Type B pancreatic cell (in vitro differentiated cells): ENCODE measurements at regions not wholly inside any gene's neighbourhood (a gene's known extent, or its start where the extent isn't known, plus 50 kb on each side); places are given as distances from the start of the nearest gene placed in this dataset.

Source experiments
- DNase-seq: peaks from one replicate; pipeline ENCODE4 v3.0.0; 2021; ENCODE audit warnings: mixed read lengths; ENCODE audit not compliant: unreplicated experiment; ENCODE audit errors: extremely low spot score
- H3K27ac Mint-ChIP-seq: 2 replicates; pipeline ENCODE4 v1.8.0; 2021; ENCODE audit warnings: mild to moderate bottlenecking, mixed read lengths
- H3K27me3 Mint-ChIP-seq: 2 replicates; pipeline ENCODE4 v1.8.0; 2021; ENCODE audit warnings: mixed read lengths
- H3K36me3 Mint-ChIP-seq: 2 replicates; pipeline ENCODE4 v1.8.0; 2021; ENCODE audit warnings: mixed read lengths
- H3K4me1 Mint-ChIP-seq: one replicate; pipeline ENCODE4 v1.8.0; 2021; ENCODE audit warnings: mixed read lengths; ENCODE audit not compliant: unreplicated experiment
- H3K4me3 Mint-ChIP-seq: 2 replicates; pipeline ENCODE4 v1.8.0; 2021; ENCODE audit warnings: mild to moderate bottlenecking, mixed read lengths
- H3K9me3 Mint-ChIP-seq: 2 replicates; pipeline ENCODE4 v1.8.0; 2021; ENCODE audit warnings: mixed read lengths
- TF ChIP-seq, protein P1 (sequence below): fragments of 200-600 bp; sonication (generic); conservative IDR thresholded peaks from 2 replicates; pipeline ENCODE4 v1.5.0; 2021; ENCODE audit warnings: antibody characterized with exemption, mild to moderate bottlenecking

DNA sequence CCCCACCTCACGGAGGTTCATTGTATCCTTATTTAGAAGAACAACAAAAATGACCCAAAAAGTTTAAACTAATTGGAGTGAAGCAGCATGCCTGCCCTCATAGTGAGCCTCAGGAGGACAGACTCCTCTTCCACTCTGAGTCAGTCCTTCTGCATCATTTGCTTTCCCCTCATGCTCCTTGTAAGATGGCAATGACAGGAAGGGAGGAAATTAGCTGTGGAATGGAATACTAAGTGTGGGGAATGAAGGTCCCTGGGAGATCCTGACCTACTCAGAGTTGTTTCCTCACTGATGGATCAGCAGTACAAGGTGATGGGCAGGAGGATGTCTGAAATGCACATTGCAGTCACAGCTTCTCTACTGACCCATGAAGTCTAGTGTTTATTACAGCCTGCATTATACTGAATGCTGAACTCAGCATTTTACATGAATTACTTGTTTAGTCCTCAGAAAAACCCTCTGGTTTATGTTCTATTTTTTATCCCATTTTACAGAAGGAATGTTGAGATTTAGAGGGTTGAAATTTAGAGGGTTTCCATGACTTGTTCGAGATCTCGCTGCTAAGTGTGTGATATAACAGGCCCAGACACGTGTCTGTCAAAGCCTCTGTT, 212.0 kb upstream of the PCSK2 start:
- no peaks in the 10 kb centered on the region for H3K36me3 Mint-ChIP-seq
- no peaks in the 10 kb centered on the region for H3K9me3 Mint-ChIP-seq
- H3K27me3 Mint-ChIP-seq = no peaks in the 10 kb centered on the region
- TF ChIP-seq, protein P1, sequence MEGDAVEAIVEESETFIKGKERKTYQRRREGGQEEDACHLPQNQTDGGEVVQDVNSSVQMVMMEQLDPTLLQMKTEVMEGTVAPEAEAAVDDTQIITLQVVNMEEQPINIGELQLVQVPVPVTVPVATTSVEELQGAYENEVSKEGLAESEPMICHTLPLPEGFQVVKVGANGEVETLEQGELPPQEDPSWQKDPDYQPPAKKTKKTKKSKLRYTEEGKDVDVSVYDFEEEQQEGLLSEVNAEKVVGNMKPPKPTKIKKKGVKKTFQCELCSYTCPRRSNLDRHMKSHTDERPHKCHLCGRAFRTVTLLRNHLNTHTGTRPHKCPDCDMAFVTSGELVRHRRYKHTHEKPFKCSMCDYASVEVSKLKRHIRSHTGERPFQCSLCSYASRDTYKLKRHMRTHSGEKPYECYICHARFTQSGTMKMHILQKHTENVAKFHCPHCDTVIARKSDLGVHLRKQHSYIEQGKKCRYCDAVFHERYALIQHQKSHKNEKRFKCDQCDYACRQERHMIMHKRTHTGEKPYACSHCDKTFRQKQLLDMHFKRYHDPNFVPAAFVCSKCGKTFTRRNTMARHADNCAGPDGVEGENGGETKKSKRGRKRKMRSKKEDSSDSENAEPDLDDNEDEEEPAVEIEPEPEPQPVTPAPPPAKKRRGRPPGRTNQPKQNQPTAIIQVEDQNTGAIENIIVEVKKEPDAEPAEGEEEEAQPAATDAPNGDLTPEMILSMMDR = no peak
- no peak for DNase-seq
- H3K4me1 Mint-ChIP-seq = peaks cover 12% of the 10 kb centered on the region
- H3K4me3 Mint-ChIP-seq = no peak overlapping the region
- H3K27ac Mint-ChIP-seq = no peak overlapping the region

DNA sequence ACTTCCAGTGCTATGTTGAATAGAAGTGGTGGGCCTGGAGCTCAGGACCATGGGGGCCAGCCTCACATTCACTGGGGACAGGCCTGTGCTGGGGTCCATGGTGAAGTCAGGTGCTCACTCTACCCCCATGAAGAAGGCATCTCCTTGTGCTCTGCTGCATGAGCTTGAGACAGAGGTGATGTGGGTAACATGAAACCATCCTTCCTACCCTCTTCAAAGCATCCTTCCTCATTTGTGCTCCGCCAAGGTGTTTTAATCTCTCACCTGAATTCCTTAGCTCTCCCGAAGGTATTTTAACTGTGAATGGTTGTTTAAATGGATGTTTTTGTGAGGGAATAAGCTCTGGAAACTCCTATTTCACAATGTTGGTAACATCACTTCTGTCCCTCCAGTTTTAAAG, 209.6 kb upstream of the PCSK2 start:
- TF ChIP-seq, protein P1 = no peak

DNA sequence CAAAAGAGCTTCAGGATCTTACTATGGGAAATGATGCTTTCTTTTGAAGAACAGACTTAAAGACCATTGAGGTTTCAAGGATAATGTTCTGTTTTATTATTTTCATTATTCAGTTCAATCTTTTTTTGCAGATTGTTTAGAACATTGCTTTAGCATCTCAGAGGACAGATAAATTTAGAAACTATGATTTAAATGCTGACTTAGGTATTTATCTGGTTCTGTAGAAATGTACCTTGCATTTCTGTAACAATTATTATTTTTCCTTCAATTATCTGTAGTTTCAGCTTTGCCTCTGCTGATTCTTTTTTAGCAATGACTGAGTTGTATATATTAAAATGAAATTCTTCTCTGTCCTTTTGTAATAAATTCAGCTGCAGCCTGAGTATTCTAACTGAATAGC, 205.4 kb upstream of the PCSK2 start:
- no peak overlapping the region for H3K4me3 Mint-ChIP-seq
- H3K36me3 Mint-ChIP-seq = no peaks in the 10 kb centered on the region
- peaks cover 2% of the 10 kb centered on the region for H3K9me3 Mint-ChIP-seq
- no peak for DNase-seq
- peaks cover 18% of the 10 kb centered on the region for H3K27me3 Mint-ChIP-seq
- TF ChIP-seq, protein P1 = no peak
- no peak overlapping the region for H3K27ac Mint-ChIP-seq
- H3K4me1 Mint-ChIP-seq = peaks cover 18% of the 10 kb centered on the region

More for the DNA sequence above, 209.6 kb upstream of the PCSK2 start:
- H3K4me3 Mint-ChIP-seq = no peak overlapping the region
- peaks cover 10% of the 10 kb centered on the region for H3K27me3 Mint-ChIP-seq
- H3K4me1 Mint-ChIP-seq = no peaks in the 10 kb centered on the region
- H3K9me3 Mint-ChIP-seq = no peaks in the 10 kb centered on the region
- H3K36me3 Mint-ChIP-seq = no peaks in the 10 kb centered on the region
- DNase-seq = no peak
- no peak overlapping the region for H3K27ac Mint-ChIP-seq

DNA sequence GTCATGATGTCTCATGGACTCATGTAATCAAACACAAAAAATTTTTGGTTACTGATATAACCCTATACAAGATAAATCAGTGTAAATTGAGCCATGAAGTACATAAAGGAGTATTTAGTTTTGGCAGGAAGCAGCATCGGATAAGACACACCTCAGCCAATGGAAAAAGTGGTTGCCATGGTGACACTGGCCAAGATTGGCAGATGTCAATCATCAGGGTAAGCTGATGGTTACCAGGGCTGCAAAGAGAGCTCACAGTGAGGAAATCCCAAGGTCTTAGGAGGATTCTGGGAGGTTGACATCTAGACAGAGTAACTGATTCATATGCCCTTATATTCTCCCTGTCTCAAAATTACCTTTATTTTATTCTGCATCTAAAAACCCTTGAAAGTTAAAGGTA, 203.8 kb upstream of the PCSK2 start:
- Mint-ChIP-seq H3K27ac (no peak overlapping the region), H3K27me3 (peaks cover 18% of the 10 kb centered on the region), H3K4me1 (peaks cover 18% of the 10 kb centered on the region), H3K36me3 (no peaks in the 10 kb centered on the region), H3K9me3 (peaks cover 5% of the 10 kb centered on the region), H3K4me3 (no peak overlapping the region)
- TF ChIP-seq, protein P1 = no peak
- DNase-seq = no peak

DNA sequence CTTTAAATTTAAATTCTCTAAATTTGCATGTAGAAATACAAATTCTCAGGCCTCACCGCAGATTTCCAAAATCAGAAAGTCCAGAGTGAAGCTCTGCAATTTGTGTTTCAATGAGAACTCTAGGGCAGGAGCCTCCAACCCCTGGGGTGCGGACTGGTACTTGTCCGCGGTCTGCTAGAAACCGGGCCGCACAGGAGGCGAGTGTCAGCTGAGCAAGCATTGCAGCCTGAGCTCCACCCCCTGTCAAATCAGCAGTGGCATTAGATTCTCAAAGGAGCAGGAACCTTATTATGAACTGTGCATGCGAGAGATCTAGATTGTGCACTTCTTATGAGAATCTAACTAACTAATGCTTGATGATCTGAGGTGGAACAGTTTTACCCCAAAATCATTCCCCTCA, 203.0 kb upstream of the PCSK2 start:
- no peak for DNase-seq

More for the DNA sequence above, 203.0 kb upstream of the PCSK2 start:
- H3K4me3 Mint-ChIP-seq = no peak overlapping the region
- no peak overlapping the region for H3K27ac Mint-ChIP-seq
- no peaks in the 10 kb centered on the region for H3K36me3 Mint-ChIP-seq
- peaks cover 18% of the 10 kb centered on the region for H3K27me3 Mint-ChIP-seq
- TF ChIP-seq, protein P1 = no peak
- H3K9me3 Mint-ChIP-seq = peaks cover 5% of the 10 kb centered on the region
- peaks cover 18% of the 10 kb centered on the region for H3K4me1 Mint-ChIP-seq
